M059J (cell line): ENCODE measurements at regions not wholly inside any gene's neighbourhood (a gene's known extent, or its start where the extent isn't known, plus 50 kb on each side); places are given as distances from the start of the nearest gene placed in this dataset.
A peak's percentile ranks its signal among the peaks of the same experiment; 100 is the strongest.

Experiments
- DNase-seq: peaks from one replicate; pipeline ENCODE4 v3.0.0-alpha.2; 2012; ENCODE audit warnings: low read depth

- peak; percentile 25 for DNase-seq
Measured at GRCh38 chr14:28468191-28469151, 298.1 kb upstream of the FOXG1 start.

GRCh38 chr14:28482251-28483040 lies 284.1 kb upstream of the FOXG1 start:
- no peak for DNase-seq

- DNase-seq, result no peak
Measured at GRCh38 chr14:28483506-28483905, 283.1 kb upstream of the FOXG1 start.

- no peak for DNase-seq
Measured at GRCh38 chr14:28488684-28489083, 277.9 kb upstream of the FOXG1 start.

- DNase-seq, result no peak
Measured at GRCh38 chr14:28493516-28493915, 273.1 kb upstream of the FOXG1 start.

GRCh38 chr14:28494196-28494595 lies 272.4 kb upstream of the FOXG1 start:
- peak; percentile 37 for DNase-seq

- DNase-seq, result no peak
Measured at GRCh38 chr14:28496364-28496763, 270.2 kb upstream of the FOXG1 start.

- no peak for DNase-seq
Measured at GRCh38 chr14:28502517-28502916, 264.1 kb upstream of the FOXG1 start.

- DNase-seq, result peak; percentile 77
Measured at GRCh38 chr14:28515571-28515970, 251.0 kb upstream of the FOXG1 start.

- no peak for DNase-seq
Measured at GRCh38 chr14:28536889-28537288, 229.7 kb upstream of the FOXG1 start.

- no peak for DNase-seq
Measured at GRCh38 chr14:28542040-28542439, 224.5 kb upstream of the FOXG1 start.

- DNase-seq, result no peak
Measured at GRCh38 chr14:28565345-28565744, 201.2 kb upstream of the FOXG1 start.

- DNase-seq, result no peak
Measured at GRCh38 chr14:28570391-28570790, 196.2 kb upstream of the FOXG1 start.

- peak; percentile 15 for DNase-seq
Measured at GRCh38 chr14:28571636-28572035, 195.0 kb upstream of the FOXG1 start.

- DNase-seq, result peak; percentile 47
Measured at GRCh38 chr14:28576523-28576922, 190.1 kb upstream of the FOXG1 start.

GRCh38 chr14:28577187-28577586 lies 189.4 kb upstream of the FOXG1 start:
- peak; percentile 11 for DNase-seq

- peak; percentile 76 for DNase-seq
Measured at GRCh38 chr14:28577711-28578131, 188.9 kb upstream of the FOXG1 start.

GRCh38 chr14:28584951-28585350 lies 181.6 kb upstream of the FOXG1 start:
- no peak for DNase-seq

GRCh38 chr14:28589792-28590191 lies 176.8 kb upstream of the FOXG1 start:
- DNase-seq, result no peak

- DNase-seq, result peak; percentile 20
Measured at GRCh38 chr14:28596391-28596790, 170.2 kb upstream of the FOXG1 start.

- DNase-seq, result no peak
Measured at GRCh38 chr14:28599191-28599590, 167.4 kb upstream of the FOXG1 start.

GRCh38 chr14:28599605-28600004 lies 167.0 kb upstream of the FOXG1 start:
- DNase-seq, result no peak

GRCh38 chr14:28603606-28604005 lies 163.0 kb upstream of the FOXG1 start:
- peak; percentile 44 for DNase-seq
